AG09309 (cell line): ENCODE measurements at regions not wholly inside any gene's neighbourhood (a gene's known extent, or its start where the extent isn't known, plus 50 kb on each side); places are given as distances from the start of the nearest gene placed in this dataset.

Experiments
- DNase-seq: peaks from one replicate; pipeline ENCODE4 v3.0.0-alpha.2; 2010; ENCODE audit warnings: low read depth
- H3K4me3 ChIP-seq: 2 replicates; pipeline ENCODE4 v1.5.1; 2011; ENCODE audit warnings: mild to moderate bottlenecking, low read depth, low read length, moderate library complexity; ENCODE audit not compliant: control insufficient read depth
- TF ChIP-seq, protein P1 (sequence below): IDR thresholded peaks from 2 replicates; pipeline ENCODE4 v1.5.1; 2011; ENCODE audit warnings: mild to moderate bottlenecking, low read depth, low read length, inconsistent platforms; ENCODE audit not compliant: insufficient read depth, control insufficient read depth; ENCODE audit errors: missing control alignments

DNA sequence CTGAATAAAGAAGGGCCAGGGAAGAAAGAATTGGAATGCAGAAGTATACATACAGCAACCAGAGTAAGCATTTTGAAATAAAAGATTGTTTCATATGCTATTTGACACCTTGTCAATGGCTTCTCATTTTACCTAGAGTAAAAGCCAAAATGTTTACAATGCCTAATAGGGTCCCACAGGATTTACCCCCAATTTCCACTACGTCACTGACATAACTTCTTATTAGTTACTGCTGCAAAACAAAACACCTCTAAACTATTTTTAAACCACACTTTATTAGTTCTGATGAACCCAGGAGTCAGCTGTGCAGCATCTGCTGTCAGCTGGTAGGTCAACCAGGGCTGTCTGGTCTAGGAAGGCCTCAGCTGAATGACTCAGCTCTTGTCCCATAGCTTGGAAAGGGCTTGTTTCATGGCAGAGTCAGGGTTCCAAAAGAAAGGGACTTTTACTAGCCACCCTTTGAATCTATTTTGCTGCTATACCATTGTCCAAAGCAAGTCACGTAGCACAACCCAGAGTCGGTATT lies 945.1 kb downstream of the EPHA3 start:
- DNase-seq, result no peak
- TF ChIP-seq, protein P1, sequence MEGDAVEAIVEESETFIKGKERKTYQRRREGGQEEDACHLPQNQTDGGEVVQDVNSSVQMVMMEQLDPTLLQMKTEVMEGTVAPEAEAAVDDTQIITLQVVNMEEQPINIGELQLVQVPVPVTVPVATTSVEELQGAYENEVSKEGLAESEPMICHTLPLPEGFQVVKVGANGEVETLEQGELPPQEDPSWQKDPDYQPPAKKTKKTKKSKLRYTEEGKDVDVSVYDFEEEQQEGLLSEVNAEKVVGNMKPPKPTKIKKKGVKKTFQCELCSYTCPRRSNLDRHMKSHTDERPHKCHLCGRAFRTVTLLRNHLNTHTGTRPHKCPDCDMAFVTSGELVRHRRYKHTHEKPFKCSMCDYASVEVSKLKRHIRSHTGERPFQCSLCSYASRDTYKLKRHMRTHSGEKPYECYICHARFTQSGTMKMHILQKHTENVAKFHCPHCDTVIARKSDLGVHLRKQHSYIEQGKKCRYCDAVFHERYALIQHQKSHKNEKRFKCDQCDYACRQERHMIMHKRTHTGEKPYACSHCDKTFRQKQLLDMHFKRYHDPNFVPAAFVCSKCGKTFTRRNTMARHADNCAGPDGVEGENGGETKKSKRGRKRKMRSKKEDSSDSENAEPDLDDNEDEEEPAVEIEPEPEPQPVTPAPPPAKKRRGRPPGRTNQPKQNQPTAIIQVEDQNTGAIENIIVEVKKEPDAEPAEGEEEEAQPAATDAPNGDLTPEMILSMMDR, result no peak
- H3K4me3 ChIP-seq, result no peak overlapping the region

DNA sequence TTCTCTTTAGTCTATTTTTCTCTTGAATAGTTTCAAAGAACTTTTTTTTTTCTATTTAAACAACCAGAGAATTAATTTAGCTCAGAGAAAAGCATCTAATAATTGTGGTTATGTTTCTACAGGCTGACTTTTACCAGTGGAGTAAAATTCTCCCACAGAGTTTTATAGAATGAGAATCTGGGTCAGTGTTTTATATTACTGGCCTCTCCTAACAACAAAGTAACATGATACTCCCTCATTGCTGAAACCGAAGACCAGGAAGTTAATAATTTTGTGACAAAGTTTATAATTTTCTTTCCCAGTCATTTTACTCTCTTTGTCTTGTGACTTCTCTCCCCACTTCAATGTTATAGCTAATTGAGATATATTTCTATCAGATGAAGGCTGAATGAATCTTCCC lies 946.9 kb downstream of the EPHA3 start:
- TF ChIP-seq, protein P1, result no peak

DNA sequence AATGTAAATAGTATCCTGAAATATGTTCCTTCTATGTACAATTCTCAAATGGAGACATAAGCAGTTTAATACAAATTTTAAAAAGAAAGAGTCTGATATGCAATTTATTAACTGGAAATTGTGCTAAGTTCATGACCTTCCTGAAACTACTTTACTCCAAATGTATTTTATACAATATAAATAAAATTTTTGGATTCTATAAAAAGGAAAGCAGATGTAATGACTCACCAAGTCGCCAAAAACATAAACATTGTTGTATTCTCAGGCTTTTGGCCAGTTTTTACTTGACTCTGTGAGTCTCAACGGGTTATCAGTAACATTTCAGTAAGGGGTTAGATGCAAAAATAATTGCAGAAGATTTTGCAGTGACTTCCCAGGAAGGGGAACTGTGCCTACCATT lies 948.2 kb downstream of the EPHA3 start:
- TF ChIP-seq, protein P1, result no peak
- no peak overlapping the region for H3K4me3 ChIP-seq
- no peak for DNase-seq

More for the DNA sequence above, 946.9 kb downstream of the EPHA3 start:
- H3K4me3 ChIP-seq, result no peak overlapping the region
- DNase-seq, result no peak

DNA sequence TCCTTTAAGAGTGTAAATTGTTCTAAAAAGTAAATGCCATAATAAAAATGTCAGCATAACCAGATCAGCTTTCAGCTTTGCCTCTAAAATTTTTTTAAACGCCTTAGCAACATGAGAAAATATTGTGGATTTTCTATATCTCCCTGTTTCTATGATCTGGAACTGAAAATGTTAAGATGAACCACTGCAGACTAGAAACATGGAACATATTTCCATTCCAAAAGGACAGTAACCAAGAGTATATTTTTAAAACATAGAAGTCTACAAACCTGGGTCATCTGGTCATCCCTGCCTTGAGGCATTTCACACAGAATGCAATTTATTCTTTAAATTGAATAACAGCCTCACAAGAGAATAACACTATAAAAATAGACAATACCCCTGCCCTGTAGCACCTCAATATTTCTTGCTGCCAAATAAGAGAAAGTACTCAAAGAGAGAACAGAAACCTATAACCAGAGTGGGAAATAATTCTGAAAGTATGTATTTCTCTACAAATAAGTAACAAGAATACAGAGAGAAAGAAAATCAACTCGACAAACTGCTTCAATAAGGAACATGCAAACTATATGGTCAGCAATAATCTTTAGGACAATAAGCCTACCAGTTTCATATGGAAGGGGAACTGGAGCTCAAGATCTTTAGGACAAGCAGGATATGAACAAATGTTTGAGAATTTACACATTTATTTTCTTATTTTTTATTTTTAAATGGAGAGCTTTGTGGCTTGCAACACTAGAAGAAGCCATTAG lies 949.0 kb downstream of the EPHA3 start:
- H3K4me3 ChIP-seq, result no peak overlapping the region
- TF ChIP-seq, protein P1, result no peak
- no peak for DNase-seq

DNA sequence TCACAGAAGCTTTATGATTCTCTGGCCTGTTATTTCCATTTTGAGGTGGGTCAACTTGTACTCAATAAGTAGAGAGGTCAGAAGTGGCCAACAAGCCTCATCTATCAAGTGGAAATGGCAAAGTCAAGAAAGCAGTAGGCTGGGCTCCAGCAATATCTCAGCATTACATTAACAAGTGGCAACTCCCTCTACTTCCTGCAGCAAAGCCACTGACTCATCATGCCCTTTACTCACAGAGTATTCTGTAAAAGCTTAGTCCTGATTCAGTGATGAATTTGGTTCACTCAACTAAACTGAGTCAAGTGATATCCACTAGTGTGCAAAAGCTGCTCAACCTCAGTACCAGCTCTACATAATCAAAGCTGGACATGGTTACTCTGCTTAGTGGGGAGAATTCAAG lies 954.6 kb downstream of the EPHA3 start:
- no peak overlapping the region for H3K4me3 ChIP-seq
- no peak for DNase-seq
- TF ChIP-seq, protein P1, result no peak

DNA sequence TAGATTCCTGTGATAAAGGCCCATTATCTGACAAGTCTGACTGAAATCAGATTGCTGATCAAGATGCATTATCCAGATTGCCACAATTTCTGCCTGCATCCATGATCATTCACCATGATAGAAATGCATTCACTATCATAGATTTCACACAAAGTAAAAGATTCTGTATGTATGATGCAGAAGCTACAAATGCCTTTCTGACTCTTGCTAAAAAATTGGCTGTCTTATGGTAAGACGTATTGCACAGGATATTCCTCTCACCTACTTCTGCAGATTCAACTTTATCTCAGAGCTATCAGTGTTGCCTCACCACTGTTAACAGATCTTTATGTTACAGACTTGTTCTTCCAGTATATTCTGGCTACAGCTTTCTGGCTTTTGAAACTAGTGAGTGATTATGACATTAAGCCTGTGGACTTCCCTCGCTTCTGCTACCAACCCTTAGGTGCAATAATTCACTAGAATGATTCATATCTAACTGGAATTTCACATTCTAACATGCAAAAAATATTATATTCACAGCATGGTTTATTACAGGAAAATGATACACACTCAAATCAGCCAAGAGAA lies 955.3 kb downstream of the EPHA3 start:
- TF ChIP-seq, protein P1, result no peak
- H3K4me3 ChIP-seq, result no peak overlapping the region
- no peak for DNase-seq
